ENCODE measurements at regions not wholly inside any gene's neighbourhood (a gene's known extent, or its start where the extent isn't known, plus 50 kb on each side); places are given as distances from the start of the nearest gene placed in this dataset.

DNA sequence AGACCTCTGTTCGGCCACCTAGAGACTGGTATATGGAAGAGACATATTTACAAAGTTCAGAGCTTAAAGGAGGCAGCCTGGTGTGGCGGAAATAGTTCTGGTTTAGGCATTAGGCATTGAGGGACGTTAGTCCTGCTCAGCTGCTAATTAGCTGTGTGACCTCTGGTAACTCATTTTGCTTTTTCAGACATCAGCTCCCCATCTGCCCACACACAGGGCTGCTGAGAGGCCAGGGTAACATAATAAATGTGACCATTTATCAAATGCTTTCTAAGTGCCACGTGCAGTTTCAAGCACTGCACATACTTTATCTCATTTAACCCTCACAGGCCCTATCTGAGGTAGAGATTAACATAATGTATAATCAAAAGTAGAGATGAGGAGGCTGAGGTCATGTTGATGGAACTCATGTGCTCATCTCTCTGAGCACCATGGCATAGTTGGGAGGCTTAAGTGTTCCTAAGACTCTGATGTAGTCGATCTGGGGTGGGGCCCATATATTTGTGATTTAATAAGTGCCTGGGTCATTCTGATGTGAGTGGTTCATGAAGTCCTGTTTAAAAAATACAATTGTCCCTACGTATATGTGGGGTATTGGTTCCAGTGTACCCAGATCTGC, 267.2 kb upstream of the PLXNA2 start:
- DNase-seq (ENCODE audit: low read depth, low spot score) = no peak

DNA sequence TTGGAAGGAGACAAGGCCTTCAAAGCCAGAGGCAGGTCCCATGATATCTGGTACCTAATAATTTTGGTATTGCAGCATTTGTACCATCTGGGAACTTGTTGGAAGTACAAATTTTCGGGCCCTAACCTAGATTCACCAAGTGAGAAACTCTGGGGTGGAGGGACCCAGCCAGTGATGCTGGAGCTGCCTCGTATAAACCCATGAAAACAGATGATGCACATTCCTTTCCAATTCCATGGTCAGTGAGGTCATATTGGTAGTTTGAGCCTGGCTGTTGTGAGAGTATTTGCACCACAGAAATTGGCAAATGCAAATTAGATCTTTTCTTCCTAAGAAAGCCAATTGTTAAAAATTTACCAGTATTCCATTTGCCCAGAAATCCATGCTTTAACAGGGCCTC, 269.6 kb upstream of the PLXNA2 start:
- DNase-seq (ENCODE audit: low read depth, low spot score) = no peak

DNA sequence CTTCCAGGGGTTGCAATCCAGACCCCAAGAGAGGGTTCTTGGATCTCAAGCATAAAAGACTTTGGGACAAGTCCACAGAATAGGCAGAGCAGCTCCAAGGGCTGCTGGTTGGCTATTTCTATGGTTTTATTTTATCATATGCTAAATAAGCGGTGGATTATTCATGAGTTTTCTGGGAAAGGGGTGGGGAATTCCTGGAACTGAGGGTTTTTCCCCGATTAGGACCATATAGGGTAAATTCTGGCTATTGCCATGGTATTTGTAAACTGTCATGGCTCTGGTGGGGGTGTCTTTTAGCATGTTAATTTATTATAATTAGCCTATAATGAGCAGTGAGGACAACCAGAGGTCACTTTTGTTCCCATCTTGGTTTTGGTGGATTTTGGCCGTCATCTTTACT, 270.9 kb upstream of the PLXNA2 start:
- no peak for DNase-seq (ENCODE audit: low read depth, low spot score)

DNA sequence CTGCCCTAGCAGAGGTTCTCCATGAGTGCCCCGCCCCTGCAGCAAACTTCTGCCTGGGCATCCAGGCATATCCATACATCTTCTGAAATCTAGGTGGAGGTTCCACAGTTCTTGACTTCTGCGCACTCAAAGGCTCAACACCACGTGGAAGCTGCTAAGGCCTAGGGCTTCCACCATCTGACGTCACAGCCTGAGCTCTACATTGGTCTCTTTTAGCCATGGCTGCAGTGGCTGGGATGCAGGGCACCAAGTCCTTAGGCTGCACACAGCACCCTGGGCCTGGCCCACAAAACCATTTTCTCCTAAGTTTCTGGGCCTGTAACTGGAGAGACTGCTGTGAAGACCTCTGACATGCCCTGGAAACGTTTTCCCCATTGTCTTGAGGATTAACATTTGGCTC, 272.6 kb upstream of the PLXNA2 start:
- DNase-seq (ENCODE audit: low read depth, low spot score) = no peak

DNA sequence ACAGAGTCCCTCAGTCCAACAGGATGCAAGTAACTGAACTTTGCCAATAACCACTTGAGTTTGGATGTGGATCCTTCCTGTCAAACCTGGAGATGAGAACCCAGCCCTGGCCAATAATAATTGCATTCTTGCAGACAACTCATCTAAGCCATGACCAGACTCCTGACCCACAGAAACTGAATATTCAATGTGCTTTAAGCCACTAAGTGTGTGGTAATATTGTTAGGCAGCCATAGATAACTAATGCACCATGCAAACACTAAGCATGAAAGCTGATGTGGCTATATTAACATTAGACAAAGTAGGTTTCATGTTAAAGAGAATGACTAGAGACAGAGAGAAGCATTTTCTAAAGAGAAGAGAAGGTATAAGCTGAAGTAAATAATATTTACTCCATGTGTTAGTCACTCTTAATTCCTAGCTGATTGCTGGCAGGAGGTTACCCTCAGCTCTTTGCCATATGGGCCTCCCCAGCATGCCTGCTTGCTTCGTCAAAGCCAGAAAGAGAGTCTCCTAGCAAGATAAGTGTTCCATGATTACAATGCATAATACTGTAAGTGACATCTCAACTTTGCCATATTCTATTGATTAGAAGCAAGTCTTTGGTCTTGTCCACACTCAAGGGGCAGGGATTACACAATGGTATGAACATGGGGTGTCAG, 276.4 kb upstream of the PLXNA2 start:
- no peak for DNase-seq (ENCODE audit: low read depth, low spot score)

DNA sequence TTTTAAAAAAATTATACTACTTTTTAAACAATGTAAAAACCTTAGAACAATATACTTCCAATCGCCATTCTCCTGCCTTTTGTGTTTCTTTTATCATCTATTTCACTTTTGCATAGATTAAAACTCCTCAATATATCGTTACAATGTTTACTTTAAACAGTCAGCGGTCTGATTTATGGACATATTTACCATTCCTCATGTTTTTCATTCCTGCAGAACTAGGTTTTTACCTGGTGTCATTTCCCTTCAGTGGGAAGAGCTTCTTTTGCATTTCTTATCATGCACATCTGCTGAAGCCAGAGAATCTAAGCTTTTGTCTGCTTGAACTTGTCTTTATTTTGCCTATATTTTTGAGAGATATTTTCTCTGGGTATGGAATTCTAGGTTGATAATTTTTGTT, 277.4 kb upstream of the PLXNA2 start:
- no peak for DNase-seq (ENCODE audit: low read depth, low spot score)

DNA sequence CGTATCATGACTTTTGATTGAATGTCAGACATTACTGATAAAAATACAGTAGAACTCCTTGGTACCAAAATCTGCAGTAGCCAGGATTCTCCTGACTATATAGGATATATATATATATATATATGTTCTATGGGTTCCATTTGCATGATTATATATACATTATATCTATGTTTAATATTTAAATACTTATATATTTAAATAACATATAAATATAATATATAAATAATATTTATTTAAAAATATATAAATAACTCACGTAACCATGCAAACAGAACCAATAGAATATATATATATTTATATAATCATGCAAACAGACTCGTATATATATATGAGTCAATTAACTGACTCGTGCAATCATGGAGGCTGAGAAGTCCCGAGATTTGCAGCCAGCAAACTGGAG, 278.8 kb upstream of the PLXNA2 start:
- no peak for DNase-seq (ENCODE audit: low read depth, low spot score)

DNA sequence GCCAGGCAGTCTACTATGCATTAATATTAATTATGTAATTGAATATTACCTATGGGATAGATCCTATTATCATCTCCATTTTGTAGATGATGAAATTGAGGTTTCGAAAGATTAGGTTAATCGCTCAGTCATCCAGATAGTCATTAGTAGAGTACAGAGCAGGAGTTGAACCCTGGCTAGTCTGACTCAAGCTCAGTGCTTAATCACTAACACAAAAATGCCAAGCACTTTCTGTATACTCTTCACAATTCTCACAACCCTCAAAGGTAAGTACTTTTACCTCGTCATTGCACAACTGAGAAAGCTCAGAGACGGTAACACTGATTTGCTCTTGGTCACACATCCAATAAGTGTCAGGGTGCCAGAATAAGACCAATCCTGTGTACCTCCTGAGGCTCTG, 280.2 kb upstream of the PLXNA2 start:
- DNase-seq (ENCODE audit: low read depth, low spot score) = no peak

DNA sequence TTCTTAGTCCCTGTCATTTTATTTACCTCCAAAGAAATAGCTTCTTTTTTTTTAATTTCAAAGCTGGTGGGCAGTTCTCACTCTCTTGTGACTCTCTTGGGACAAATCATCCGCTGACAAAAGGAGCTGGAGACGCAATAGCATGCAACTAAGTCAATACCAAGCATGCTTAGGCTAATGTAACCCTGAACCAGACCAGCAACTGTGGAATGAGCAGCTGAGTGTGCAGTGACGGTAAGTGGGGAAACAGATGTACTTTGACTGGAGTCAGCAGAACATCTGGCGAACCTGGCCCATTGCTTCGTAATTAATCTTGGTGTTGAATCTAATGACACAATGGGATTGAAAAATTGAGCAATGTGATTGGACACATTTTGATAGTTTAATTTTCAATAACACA, 280.7 kb upstream of the PLXNA2 start:
- no peak for DNase-seq (ENCODE audit: low read depth, low spot score)

DNA sequence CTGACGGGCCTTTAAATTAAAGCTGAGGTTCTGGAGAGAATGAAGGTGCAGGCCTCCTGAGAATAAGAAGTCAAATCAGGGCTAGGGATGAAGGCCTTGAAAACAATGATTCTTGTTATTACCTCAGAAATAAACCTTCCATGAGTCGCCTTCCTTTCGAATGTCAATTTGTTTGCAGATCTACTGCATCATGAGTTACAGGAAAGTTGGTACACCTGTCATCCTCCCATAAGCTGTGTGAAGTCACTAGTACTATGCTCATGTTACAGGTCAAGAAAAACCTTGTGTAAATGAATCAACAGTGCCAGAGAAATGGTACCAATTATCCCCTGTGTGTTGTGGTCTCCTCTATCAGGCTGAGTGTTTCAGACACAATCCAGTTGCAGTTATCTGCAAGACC, 281.2 kb upstream of the PLXNA2 start:
- no peak for DNase-seq (ENCODE audit: low read depth, low spot score)

DNA sequence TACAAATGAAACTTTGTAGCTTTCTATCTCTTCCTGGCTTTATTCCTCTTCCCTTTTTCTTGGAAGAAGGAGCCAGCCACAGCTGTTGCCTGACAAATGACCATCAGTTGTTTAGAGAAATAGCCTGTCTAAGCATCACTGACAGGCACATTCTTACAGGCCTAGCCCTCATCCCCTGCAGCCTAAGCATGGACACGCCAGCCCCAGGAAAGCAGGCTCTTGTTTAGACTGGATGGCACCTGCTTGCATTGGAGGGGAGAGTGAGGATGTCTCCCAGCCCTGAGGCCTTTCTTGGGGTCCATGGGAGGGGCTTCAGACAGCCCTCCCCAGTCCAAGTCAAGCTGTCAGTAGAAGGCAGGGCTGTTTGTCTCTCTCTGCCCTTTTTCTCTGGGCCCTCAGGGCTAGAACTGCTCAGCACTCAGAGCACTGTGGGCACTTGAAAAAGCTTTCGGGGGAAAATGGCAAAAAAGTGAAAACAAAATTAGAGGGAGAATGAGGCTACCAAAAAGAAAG, 282.5 kb upstream of the PLXNA2 start:
- DNase-seq (ENCODE audit: low read depth, low spot score) = no peak

DNA sequence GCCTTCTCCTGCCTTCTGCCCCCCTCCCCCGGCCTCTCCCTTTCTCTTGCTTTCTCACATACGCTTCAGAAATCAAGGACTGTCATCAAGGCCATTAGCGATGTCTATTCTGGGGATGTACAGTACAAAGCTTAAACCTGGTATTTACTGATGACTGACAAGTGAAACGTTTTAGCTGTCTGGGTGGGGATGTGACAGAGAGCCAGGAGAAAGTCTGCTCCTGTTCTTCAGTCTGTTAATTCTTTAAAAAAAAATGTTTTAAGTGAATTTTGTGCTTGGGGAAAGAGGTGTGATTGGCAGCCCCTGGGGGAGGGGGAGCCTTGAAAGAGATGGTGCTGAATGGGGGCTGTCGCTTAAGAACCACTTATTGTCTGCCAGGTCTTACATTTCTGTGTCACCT, 283.0 kb upstream of the PLXNA2 start:
- DNase-seq (ENCODE audit: low read depth, low spot score) = no peak

DNA sequence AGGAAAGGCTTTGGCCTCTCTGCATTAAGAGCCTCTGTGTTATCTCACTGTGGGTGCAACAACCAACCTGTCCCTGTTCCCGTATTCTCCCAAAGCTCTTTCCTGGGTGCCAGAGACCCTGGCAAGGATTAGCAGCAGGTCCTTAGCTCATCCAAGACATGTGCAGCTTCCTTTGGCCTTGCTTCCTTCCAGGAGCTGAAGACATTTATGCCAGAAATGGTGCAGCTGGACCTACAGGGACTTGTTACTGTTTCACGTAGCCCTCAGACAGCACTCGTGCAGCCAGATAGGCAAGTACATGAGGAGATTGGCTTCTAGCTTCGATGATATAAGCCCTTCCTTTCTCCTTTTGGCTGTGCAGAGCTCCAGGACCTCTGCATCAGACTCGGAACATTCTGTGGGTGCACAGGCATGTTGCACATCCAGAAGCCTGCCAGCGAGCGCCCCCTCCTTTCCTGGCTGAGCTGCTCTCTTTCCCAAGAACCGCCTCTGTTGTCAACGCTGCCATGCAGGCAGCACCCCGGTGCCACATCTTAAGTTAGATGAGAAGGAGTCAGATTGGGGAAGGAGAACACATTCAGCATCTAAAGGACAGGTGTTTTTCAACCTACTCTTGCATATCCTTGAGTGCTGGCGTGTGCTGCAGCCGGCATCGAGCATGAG, 284.5 kb upstream of the PLXNA2 start:
- DNase-seq (ENCODE audit: low read depth, low spot score) = no peak

DNA sequence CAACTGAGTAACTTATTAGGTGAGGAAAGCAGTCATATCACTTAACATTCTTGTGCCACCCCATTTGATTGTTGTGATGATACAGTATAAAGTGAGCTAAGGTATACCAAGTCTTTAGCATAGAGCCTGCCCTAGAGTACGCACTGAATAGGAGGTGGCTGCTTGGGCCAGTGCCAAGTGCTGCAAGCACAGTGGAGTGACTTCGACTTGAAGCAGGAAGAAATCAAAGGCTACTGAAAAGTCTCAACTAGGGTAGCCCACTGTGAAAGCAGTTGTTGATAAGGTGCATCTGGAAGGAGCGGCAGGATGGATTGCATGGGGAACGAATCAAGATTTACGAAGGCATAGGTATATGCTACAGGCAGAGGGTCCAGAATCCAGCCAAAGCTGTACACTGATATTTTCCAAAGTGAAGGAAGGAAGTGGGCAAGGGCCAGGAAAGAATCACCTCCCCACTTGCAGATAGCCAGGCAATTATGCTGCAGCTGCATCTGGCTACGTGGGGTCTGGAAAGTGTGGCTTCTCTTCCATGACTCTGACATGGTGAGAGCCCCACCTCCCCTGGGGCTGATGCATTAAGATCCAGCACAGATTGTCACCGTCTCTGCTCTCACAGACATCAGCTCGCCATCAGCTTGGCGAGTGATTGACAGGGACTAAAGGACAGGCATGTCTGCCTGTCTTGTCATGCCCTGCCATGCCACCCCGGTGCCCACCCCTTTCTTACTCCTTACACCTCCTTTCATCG, 287.0 kb upstream of the PLXNA2 start:
- DNase-seq (ENCODE audit: low read depth, low spot score) = no peak

DNA sequence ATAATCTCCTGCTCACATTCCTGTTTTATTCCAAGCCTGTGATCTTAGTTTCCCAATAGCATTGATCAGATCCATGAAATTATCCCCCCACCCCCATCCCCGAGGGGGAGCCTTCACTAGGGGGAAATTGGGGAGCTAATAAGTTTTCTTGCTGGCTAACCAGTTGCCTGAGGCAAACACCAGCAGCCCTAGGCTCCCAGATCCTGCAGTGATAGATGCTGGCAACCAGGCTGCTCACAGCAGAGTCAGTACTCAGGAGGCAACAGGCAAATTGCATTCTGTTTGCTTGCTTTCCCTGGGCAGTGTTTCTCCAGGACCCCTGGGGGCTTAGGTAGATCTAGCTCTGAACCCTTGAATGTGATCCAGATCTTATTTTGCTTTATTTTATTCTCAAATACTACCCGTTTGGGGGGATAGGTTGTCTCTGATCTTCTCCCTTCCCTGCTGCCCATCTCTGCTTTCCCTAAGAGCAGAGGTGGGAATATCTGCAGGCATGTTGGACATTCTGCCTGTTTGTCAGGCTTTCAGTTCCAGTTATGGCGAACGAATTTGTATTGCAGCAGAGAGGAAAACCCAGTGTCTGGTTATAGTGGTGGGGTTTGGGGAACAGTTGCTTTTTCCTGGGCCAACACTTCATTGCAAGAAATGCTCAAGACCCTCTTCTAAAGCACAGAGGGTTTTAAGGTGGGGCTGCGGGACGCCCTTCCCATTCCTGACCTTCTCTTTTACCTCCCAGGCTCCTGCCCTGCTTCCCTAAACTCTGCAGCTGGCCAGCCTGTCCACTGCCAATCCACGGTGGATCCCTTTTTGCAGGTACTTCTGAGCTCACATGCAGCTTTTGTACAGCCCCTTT, 289.8 kb upstream of the PLXNA2 start:
- no peak for DNase-seq (ENCODE audit: low read depth, low spot score)

DNA sequence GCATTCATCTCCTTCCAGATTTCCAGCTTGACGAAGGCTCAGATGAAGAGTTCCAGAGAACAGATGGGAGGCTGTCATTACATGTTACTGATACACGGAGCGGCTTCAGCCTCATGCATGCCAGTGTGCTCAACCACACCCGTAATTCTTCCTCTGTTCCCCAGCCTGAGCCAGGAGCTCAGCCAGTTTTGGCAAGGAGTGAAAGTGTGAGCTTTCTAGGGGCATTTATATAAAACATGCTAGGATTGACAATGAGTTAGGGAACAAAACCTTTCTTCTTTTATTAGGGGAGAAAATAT, 290.4 kb upstream of the PLXNA2 start:
- DNase-seq (ENCODE audit: low read depth, low spot score) = no peak

DNA sequence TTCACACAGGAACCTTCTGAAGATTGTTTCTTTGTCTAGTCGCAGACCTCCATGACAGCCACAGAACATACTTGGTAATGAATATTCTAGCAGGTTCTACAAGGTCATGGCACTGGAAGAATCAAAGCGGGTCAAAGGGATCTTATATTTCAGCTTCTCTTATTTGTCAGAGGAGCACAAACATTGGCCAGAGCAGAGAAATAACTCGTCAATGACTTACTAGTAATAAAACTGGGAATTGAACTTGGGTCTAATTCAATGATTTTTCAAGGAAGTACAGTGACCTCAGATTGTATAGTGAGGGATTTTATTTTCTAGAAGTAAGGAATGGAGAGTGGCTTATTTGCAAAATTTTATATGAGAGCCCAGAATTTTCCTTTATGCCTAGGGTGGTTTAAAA, 290.8 kb upstream of the PLXNA2 start:
- no peak for DNase-seq (ENCODE audit: low read depth, low spot score)

DNA sequence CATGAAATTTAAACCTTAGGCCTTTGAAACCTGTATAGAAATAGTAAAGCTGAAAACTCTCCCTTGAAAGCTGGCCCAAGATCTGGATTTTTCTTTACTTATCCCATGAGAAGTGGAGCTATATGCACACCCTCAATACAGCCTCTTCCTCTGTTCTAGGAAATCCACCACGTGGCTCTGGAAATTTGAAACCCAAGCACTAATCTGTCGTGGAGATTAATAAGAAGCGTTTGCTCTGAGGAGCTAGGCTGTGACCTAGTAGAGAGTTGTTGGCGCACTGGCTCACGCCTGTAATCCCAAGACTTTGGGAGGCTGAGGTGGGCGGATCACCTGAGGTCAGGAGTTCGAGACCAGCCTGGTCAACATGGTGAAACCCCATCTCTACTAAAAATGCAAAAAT, 291.3 kb upstream of the PLXNA2 start:
- no peak for DNase-seq (ENCODE audit: low read depth, low spot score)

DNA sequence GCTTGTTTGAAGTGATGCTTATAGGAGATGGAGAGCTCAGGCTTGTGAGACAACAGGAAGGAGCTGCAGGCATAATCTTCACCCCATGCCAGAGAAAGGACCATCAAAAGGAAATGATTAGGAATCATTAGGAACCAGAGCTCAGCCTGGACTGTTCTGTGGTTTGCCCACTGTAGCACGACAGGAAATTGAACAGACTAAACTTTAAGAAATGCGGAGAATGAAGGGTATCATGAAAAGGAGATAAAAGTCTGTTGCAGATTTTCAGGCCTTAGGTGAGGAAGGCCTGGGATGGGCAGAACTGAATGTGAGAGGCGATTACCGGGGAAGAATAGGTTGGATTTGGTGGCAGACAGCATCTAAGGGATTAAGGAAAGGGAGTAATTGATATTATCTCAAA, 292.0 kb upstream of the PLXNA2 start:
- no peak for DNase-seq (ENCODE audit: low read depth, low spot score)

DNA sequence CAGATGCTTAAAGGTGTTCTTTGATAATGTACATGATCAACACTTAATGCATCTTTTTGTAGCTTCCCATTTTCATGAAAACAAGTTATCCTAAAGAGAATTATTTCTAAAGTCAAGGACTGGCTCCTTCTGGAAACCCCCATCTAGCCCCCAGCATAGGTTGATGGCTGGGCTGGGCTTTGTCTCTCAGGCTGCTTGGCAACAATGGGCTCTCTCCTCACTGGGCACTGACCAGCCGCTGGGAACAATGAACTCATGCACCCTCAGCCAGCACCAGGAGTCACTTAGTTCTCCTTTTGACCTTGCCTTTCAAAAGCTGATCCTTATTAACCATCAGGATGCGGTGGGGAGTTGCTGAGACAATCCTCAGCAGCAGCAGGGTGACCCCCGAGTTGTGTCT, 293.0 kb upstream of the PLXNA2 start:
- no peak for DNase-seq (ENCODE audit: low read depth, low spot score)

DNA sequence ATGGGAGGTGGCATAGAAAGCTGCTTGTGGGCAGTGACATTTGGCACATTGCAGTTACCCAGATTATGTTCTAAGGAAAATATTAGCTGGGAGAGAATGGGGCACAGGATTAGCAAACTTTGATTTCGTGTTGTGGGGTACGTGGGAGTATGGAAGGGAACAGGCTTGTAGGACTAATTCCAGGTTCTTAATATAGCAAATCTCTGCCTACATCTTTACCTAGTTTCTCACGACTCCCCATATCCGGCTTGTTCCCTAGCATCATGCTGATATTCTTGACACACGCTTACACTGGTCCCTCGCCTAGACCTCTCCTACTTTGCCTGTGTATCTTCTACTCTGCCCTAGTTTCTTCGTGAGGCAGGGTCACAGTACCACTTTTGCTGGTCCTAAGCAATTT, 293.9 kb upstream of the PLXNA2 start:
- no peak for DNase-seq (ENCODE audit: low read depth, low spot score)

DNA sequence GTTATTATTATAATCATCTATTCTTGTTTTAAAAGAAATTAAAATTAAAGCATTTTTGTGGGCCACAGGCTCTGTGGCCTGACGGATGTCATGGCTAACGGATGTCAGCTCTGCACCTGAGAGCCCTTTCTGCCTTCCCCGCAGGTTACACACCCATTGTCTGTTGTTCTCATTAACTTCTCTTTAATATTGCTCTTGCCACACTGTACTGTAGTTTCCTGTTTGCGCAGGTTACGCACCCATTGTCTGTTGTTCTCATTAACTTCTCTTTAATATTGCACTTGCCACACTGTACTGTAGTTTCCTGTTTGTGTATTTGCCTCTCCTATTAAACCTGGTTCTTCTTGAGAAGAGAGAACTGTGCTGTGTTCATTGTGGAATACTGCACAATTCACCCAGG, 294.4 kb upstream of the PLXNA2 start:
- no peak for DNase-seq (ENCODE audit: low read depth, low spot score)

Measured in pulmonary artery endothelial cell (primary cell).